GM21528 (cell line): ENCODE measurements at regions not wholly inside any gene's neighbourhood (a gene's known extent, or its start where the extent isn't known, plus 50 kb on each side); places are given as distances from the start of the nearest gene placed in this dataset.

ENCODE experiments used
- ATAC-seq: cut with Tn5 transposase; IDR thresholded peaks from one replicate; pipeline ENCODE4 v1.9.1; 2021; ENCODE audit warnings: mild to moderate bottlenecking, moderate library complexity; ENCODE audit not compliant: unreplicated experiment, low FRiP score

GRCh38 chr9:28155671-28156070, 582.4 kb upstream of the C9orf72 start:
- no peak for ATAC-seq

GRCh38 chr9:28158451-28158850, 585.2 kb upstream of the C9orf72 start:
- no peak for ATAC-seq

DNA sequence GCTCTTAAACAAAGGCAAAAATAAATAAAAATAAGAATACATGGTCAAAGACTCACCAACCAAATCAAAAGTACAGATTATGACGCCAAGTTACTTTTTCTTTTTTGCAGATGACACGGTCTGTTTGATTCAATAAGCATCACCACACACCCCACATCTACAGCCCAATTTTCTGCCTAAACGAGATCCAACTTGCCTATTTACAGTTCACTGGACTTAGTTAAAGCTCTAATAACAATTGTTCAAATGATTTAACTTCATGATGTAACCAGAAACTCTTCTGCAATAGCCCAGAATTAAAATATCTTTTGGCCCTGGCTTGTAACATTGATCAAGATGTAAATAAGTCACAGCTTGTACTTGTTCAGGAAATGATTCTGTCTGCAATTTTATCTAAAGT, 590.3 kb upstream of the C9orf72 start:
- no peak for ATAC-seq

DNA sequence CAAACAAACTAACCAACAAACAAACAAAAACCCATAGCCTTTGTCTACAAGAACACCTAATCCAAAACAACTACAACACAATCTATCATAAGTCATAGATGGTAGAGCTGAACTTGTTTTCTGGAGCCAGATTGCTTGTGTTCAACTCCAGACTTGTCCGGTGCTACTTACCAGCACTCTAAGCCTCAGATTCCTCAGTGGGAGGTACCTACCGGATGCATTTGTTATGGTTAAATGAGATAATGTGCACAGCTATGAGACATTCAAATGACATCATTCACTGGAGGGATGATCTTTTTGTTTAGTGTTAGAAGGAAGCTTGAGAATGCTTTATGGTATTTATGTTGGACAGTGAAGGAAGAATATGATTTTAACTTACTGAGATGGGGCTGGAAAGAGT, 592.9 kb upstream of the C9orf72 start:
- ATAC-seq: no peak

DNA sequence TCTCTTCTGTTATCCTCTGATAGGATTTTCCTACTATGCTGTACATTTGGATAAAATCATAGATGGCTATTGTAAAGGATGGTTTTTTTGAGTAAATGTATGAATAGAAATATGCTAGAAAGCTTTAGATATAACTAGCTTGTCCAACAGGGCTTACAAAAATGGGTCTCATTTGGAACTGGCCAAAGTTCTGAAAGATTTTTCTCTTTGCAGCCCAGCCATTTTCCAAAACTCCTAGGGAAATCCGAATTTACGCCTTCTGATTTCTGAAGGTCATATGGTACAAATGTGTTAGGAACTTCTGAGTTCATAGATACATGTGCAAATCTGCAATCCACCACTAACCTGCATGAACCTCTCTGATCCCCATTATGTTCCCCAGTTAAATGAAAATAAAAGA, 603.9 kb upstream of the C9orf72 start:
- ATAC-seq: no peak

DNA sequence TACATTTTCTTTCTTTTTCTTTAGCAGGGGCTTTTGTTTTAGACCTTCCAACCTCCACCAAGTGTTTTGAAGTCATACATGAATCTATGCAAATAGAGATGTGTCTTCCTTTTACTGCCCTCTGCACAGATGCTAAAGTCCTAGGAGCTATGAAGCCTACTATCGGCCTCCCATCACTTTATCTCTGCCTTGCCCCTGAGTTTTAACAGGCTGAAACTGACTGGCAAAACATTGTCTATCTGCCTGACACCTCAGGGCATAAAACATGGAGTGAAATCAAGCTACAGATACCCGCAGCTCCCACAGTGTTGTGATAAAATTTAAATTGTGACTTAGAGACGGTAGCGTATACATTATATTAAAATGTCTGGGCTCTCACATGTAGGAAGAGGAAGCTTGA, 604.6 kb upstream of the C9orf72 start:
- ATAC-seq: no peak

- no peak for ATAC-seq
These were observed 606.6 kb upstream of the C9orf72 start for GRCh38 chr9:28179893-28180292.

- ATAC-seq: no peak
These were observed 617.7 kb upstream of the C9orf72 start for GRCh38 chr9:28190981-28191380.

GRCh38 chr9:28197653-28198052, 624.4 kb upstream of the C9orf72 start:
- ATAC-seq: no peak

DNA sequence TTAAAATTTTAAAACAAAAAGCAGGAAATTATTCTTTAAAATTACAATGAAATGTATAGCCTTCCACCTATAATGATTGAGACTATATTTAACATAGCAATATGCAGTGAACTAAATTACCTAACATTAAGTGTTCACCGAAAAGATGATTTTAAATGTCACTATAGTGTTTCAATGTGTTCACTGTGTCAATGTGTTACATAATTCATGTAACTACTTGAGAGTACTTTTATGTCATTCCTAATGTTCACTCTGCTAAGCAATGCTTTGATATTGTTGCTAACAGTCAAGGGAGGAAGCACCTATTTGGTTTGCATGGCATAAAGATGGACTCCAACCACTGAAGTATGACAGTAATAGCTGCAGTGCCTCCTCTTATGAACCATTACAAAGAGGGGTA, 629.8 kb upstream of the C9orf72 start:
- ATAC-seq: no peak

DNA sequence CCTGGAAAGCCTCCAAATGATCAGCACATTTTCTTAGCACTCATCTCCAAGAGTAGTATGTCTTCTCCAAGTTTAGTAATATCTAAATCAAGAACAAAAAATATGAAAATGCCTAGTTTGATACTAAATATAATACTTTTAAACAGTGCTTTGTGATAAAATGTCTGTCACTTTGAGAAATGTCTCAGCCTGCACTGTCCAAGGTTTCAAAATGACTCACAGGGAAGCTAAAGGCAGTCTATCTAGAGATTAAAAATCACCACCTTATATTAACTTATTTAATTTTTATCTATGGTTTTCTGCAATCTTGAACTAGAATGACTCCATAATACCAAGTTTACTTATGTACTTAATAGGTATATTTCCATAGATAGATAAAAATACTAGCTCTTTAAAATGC, 633.0 kb upstream of the C9orf72 start:
- ATAC-seq: no peak

DNA sequence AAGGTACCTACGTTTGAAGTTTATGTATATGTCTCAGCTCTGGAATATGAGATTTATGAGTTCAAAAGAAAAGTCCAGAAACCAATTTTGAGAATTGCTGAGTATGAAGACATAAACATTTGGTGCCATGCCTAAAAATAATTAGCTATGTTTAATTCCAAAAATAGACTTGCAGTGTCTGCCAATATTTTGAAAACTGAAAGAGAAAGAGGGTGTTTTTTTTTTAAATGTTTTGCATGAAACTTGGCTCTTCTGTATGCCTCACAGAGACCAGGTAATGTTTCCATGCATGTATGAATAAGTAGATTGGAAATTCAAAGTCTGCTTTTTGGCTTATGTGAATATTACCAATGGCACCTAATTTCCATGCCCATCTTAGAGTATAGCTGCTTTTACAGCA, 634.4 kb upstream of the C9orf72 start:
- no peak for ATAC-seq

DNA sequence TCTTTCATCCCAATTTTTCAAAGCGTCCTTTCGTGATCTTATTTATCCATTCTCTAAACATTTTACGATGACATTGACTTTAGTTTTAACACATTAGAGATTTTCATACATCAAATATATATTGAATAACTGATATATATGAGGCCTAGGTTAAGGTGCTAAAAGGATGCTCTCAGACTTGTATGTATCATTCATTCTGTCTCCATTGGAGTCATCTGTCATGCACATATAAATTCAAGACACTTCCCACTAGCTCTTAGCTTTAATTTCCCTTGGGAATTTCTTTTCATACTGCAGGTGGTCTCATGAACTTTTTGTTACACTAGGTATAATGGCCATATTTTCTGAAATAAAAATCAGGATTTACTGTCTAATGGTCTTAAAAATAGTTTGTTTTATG, 635.8 kb upstream of the C9orf72 start:
- ATAC-seq: no peak

- ATAC-seq: no peak
These were observed 639.7 kb upstream of the C9orf72 start for GRCh38 chr9:28212979-28213378.

DNA sequence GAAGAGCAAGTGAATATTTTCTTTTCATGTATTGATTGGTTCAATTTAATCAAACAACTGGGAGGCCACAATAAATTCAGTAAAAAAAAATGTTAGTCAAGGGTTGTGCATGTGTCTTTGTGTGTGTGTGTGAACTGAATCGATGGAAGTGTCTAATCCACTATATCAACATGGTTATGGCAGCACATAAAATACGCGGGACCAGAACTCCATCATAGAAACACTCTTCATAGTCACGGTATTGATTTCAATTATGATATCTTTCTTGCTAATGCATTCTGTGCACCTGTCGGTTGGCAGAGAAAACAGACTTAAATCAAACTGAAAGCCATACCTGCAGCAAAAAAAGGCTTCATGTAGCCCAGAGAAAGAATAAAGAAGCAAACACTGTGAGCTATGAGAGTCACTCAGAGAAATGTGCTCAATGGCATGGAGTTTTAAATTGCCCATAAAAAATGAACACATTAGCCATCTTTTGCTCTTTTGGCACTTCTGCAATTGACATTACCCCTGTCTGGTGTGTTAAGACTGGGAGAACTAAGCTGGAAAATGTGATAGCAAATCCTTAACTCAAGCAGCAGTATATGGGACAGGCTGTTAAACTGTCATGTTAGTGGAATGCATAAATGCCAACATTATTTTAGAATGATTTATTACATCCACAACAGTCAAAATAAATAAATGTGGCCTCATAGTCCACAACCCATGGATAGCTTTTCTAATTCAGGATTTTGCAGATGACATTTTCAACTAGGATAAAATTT, 642.4 kb upstream of the C9orf72 start:
- no peak for ATAC-seq

- no peak for ATAC-seq
These were observed 659.4 kb upstream of the C9orf72 start for GRCh38 chr9:28232686-28233085.

DNA sequence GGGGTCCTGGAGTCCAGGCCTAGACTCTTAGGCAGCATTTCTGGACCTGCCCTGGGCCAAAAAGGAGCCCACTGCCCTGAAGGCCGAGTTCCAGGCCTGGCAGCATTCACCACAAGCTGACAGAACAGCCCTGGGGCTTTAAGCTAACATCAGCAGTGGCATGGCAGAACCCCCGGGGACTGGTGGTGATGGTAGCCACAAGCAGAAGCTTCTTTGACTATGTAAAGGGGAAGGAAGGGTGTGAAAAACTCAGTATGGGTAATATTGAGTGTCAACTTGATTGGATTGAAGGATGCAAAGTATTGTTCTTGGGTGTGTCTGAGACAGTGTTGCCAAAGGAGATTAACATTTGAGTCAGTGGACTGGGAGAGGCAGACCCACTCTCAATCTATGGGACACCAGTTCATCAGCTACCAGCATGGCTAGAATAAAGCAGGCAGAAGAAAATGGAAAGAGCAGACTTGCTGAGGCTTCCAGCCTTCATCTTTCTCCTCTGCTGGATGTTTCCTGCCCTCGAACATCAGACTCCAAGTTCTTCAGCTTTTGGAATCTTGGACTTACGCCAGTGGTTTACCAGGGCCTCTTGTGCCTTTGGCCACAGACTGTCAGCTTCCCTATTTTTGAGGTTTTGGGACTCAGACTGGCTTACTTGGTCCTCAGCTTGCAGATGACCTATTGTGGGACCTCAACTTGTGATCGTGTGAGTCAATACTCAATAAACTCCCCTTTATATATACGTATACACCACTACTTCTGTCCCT, 661.0 kb upstream of the C9orf72 start:
- ATAC-seq: no peak

DNA sequence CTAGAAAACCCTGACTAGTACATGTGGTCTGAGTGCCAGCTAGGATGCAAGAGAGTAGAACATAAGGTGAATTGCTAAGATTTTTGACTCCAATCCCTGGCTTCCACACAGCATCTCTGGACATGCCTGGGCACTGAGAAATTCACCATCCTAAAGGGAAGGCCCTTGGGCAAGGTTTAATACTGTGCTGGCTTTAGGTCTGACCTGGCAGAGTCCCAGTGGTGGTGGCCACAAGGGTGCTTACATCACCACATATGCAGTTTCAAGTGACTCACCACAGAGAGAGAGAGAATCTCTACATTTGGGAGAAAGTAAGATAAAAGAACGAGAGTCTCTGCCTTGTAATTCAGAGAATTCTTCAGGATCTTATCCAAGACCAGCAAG, 661.6 kb upstream of the C9orf72 start:
- ATAC-seq: no peak

- no peak for ATAC-seq
These were observed 676.1 kb upstream of the C9orf72 start for GRCh38 chr9:28249424-28249823.

- ATAC-seq: no peak
These were observed 681.9 kb upstream of the C9orf72 start for GRCh38 chr9:28255174-28255573.

GRCh38 chr9:28260330-28260729, 687.0 kb upstream of the C9orf72 start:
- ATAC-seq: no peak

DNA sequence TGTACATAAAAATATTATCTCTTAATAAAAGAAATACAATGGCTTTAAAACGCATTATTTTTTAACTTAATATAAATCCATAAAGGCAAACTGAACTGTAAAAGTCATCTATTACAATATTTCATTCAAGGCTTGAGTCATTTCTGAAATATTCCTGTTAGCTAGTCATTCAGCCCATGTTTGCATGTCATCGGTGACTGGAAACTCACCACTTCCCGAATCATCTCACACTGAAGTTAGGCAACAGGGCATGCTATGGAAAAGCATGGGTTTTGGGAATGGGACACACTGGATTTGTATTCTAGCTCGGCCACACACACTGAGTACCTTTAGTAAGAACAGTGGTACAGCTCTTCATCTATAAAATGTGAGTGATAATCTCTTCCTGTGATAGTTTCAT, 691.1 kb upstream of the C9orf72 start:
- no peak for ATAC-seq
